ENCODE measurements at regions not wholly inside any gene's neighbourhood (a gene's known extent, or its start where the extent isn't known, plus 50 kb on each side); places are given as distances from the start of the nearest gene placed in this dataset.

DNA sequence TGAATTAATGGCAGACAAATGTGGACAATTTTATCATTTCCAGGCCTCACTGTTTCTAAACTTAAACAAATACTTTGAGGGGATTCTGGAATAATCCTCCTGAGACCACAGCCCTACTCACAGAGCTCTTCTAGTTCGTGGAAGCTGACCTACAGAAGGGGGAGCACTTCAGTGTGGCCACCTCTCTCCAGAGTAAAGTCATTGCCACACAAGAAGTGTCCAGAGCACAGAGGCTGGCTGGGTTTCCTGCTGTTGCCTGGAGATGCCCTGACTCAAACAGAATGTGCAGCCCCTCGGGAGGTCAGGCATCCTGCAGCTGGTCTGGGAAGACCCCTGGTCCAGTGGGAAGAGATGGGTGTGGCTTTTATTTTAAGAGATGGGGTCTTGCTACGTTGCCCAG is 110.9 kb downstream of the QRSL1 start:
- TF ChIP-seq FOXM1 (IDR thresholded peaks at IDR 0.05; ENCODE audit: borderline replicate concordance, low read depth), result no peak
- no peak for TF ChIP-seq EP300 (IDR thresholded peaks at IDR 0.05; ENCODE audit: borderline replicate concordance)
- no peak for TF ChIP-seq CEBPB (IDR thresholded peaks at IDR 0.05)

DNA sequence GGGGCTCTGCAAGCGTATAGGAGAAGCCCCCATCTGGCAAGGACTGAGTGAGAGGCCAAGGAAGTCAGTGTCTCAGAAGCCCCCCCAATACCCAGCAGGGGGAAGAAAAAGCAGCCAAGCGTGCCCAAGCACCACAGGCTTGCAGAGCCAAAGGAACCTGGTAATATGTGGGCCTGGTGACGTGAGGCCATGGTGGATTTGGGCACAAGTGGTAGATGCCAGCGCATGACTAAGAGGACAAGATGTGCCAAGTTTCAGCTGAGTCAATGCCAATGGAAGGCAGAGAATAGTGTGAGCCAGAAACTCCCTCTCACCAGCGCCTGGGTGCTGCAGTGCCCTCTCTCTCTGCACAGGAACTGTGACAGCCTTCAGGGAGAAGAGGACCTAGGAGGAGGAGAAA is 110.0 kb downstream of the QRSL1 start:
- TF ChIP-seq NFIC (IDR thresholded peaks at IDR 0.05) (0 out of 2 replicates have a peak, but pooled peaks have one; percentile 43), EGR1 (IDR thresholded peaks at IDR 0.05) (no peak), TAF1 (IDR thresholded peaks at IDR 0.05; ENCODE audit: low read depth) (no peak)

DNA sequence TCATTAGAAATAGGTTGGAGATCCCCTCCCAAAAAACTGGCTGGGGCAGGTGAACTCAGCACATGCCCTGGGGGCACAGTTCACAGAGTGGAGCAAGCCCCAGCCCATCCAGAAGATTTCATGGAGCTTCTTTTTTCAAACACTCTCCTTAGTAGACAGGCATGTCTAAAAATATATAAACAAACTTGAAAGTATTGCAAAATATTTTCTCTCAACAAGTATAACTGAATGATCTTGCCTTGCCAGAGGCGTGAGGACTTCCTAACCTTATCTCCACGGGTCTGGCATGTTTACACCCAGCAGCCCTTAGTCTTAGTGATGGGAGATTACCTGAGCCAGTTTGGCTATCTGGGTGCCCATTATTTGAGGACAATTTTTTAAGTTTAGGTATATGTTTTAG is 107.1 kb downstream of the QRSL1 start:
- TF ChIP-seq CEBPB (IDR thresholded peaks at IDR 0.05) (no peak), TEAD4 (IDR thresholded peaks at IDR 0.05) (no peak), FOXM1 (IDR thresholded peaks at IDR 0.05; ENCODE audit: borderline replicate concordance, low read depth) (no peak), TAF1 (IDR thresholded peaks at IDR 0.05; ENCODE audit: low read depth) (no peak), EGR1 (IDR thresholded peaks at IDR 0.05) (no peak), CREB1 (IDR thresholded peaks at IDR 0.05; ENCODE audit: low read depth) (no peak), NFIC (IDR thresholded peaks at IDR 0.05) (no peak), ZBTB7A (IDR thresholded peaks at IDR 0.05; ENCODE audit: low read depth) (no peak), RAD21 (IDR thresholded peaks at IDR 0.05; ENCODE audit: low read depth) (no peak)
- TF ChIP-seq, protein P1, sequence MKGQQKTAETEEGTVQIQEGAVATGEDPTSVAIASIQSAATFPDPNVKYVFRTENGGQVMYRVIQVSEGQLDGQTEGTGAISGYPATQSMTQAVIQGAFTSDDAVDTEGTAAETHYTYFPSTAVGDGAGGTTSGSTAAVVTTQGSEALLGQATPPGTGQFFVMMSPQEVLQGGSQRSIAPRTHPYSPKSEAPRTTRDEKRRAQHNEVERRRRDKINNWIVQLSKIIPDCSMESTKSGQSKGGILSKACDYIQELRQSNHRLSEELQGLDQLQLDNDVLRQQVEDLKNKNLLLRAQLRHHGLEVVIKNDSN (IDR thresholded peaks at IDR 0.05), result no peak
- TF ChIP-seq, protein P2, sequence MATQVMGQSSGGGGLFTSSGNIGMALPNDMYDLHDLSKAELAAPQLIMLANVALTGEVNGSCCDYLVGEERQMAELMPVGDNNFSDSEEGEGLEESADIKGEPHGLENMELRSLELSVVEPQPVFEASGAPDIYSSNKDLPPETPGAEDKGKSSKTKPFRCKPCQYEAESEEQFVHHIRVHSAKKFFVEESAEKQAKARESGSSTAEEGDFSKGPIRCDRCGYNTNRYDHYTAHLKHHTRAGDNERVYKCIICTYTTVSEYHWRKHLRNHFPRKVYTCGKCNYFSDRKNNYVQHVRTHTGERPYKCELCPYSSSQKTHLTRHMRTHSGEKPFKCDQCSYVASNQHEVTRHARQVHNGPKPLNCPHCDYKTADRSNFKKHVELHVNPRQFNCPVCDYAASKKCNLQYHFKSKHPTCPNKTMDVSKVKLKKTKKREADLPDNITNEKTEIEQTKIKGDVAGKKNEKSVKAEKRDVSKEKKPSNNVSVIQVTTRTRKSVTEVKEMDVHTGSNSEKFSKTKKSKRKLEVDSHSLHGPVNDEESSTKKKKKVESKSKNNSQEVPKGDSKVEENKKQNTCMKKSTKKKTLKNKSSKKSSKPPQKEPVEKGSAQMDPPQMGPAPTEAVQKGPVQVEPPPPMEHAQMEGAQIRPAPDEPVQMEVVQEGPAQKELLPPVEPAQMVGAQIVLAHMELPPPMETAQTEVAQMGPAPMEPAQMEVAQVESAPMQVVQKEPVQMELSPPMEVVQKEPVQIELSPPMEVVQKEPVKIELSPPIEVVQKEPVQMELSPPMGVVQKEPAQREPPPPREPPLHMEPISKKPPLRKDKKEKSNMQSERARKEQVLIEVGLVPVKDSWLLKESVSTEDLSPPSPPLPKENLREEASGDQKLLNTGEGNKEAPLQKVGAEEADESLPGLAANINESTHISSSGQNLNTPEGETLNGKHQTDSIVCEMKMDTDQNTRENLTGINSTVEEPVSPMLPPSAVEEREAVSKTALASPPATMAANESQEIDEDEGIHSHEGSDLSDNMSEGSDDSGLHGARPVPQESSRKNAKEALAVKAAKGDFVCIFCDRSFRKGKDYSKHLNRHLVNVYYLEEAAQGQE (IDR thresholded peaks at IDR 0.05; ENCODE audit: low read depth), result no peak

- TF ChIP-seq TEAD4 (IDR thresholded peaks at IDR 0.05) (no peak), TAF1 (IDR thresholded peaks at IDR 0.05; ENCODE audit: low read depth) (no peak), EP300 (IDR thresholded peaks at IDR 0.05; ENCODE audit: borderline replicate concordance) (no peak), CEBPB (IDR thresholded peaks at IDR 0.05) (no peak), TCF12 (IDR thresholded peaks at IDR 0.05; ENCODE audit: low read depth) (no peak)
- TF ChIP-seq, protein P2 (IDR thresholded peaks at IDR 0.05; ENCODE audit: low read depth), result no peak
- TF ChIP-seq, protein P1 (IDR thresholded peaks at IDR 0.05), result no peak
Observed at GRCh38 chr6:106735828-106736227, 106.5 kb downstream of the QRSL1 start.

GRCh38 chr6:106735136-106735633 is 105.8 kb downstream of the QRSL1 start:
- TF ChIP-seq YY1 (IDR thresholded peaks at IDR 0.05; ENCODE audit: low read depth), result no peak
- no peak for TF ChIP-seq FOXM1 (IDR thresholded peaks at IDR 0.05; ENCODE audit: borderline replicate concordance, low read depth)
- TF ChIP-seq CEBPB (IDR thresholded peaks at IDR 0.05), result no peak
- TF ChIP-seq, protein P3, sequence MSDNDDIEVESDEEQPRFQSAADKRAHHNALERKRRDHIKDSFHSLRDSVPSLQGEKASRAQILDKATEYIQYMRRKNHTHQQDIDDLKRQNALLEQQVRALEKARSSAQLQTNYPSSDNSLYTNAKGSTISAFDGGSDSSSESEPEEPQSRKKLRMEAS (IDR thresholded peaks at IDR 0.05), result no peak
- TF ChIP-seq, protein P2 (IDR thresholded peaks at IDR 0.05; ENCODE audit: low read depth), result no peak
- no peak for TF ChIP-seq TEAD4 (IDR thresholded peaks at IDR 0.05)
- TF ChIP-seq, protein P1 (IDR thresholded peaks at IDR 0.05), result no peak
- no peak for TF ChIP-seq TCF12 (IDR thresholded peaks at IDR 0.05; ENCODE audit: low read depth)
- no peak for TF ChIP-seq ZBTB7A (IDR thresholded peaks at IDR 0.05; ENCODE audit: low read depth)
- no peak for TF ChIP-seq RAD21 (IDR thresholded peaks at IDR 0.05; ENCODE audit: low read depth)
- TF ChIP-seq CREB1 (IDR thresholded peaks at IDR 0.05; ENCODE audit: low read depth), result no peak
- no peak for TF ChIP-seq TAF1 (IDR thresholded peaks at IDR 0.05; ENCODE audit: low read depth)

All from Ishikawa (cell line).